ENCODE measurements at regions not wholly inside any gene's neighbourhood (a gene's known extent, or its start where the extent isn't known, plus 50 kb on each side); places are given as distances from the start of the nearest gene placed in this dataset.

GRCh38 chr1:94707321-94708298, 112.5 kb upstream of the SLC44A3 start:
- Mint-ChIP-seq H3K27me3 (no peaks in the 10 kb centered on the region), H3K4me3 (no peak overlapping the region), H3K4me1 (ENCODE audit: low read depth) (no peaks in the 10 kb centered on the region), H3K27ac (no peak overlapping the region), H3K36me3 (ENCODE audit: low read depth) (no peaks in the 10 kb centered on the region), H3K9me3 (no peaks in the 10 kb centered on the region)
- H3K36me3 ChIP-seq (ENCODE audit: insufficient read depth, low read length): no peaks in the 10 kb centered on the region
- TF ChIP-seq CTCF (IDR thresholded peaks at IDR 0.05): no peak
- ATAC-seq (ENCODE audit: poor library complexity) (no peak), DNase-seq (no peak)
- H3K27ac ChIP-seq (ENCODE audit: low read depth in 1 of 2, low read length in 2 of 2): no peak overlapping the region
- H3K4me3 ChIP-seq (ENCODE audit: low read length): no peak overlapping the region
- ChIA-PET POLR2A (no interaction called here), CTCF (no interaction called here)
- no peaks in the 10 kb centered on the region for H3K27me3 ChIP-seq (ENCODE audit: control insufficient read depth in 1 of 2, insufficient read depth in 2 of 2, low read length in 2 of 2)
- H3K4me1 ChIP-seq (ENCODE audit: insufficient read depth, low read length): no peaks in the 10 kb centered on the region
- intact Hi-C loops (cut with DNase I, micrococcal nuclease): no loop called here
- no peaks in the 10 kb centered on the region for H3K9me3 ChIP-seq (ENCODE audit: control insufficient read depth in 1 of 2, insufficient read depth in 1 of 2, low read length in 2 of 2)

- no peak for TF ChIP-seq CTCF (IDR thresholded peaks at IDR 0.05)
- POLR2A ChIA-PET: no interaction called here
- H3K4me3 ChIP-seq (ENCODE audit: low read length): no peak overlapping the region
- no peaks in the 10 kb centered on the region for H3K36me3 ChIP-seq (ENCODE audit: insufficient read depth, low read length)
- intact Hi-C loops (cut with DNase I, micrococcal nuclease): no loop called here
- H3K27me3 ChIP-seq (ENCODE audit: control insufficient read depth in 1 of 2, insufficient read depth in 2 of 2, low read length in 2 of 2): no peaks in the 10 kb centered on the region
- no peak overlapping the region for H3K27ac ChIP-seq (ENCODE audit: low read depth in 1 of 2, low read length in 2 of 2)
- H3K9me3 Mint-ChIP-seq: no peaks in the 10 kb centered on the region
- CTCF ChIA-PET: no interaction called here
- no peaks in the 10 kb centered on the region for H3K4me1 Mint-ChIP-seq (ENCODE audit: low read depth)
- H3K9me3 ChIP-seq (ENCODE audit: control insufficient read depth in 1 of 2, insufficient read depth in 1 of 2, low read length in 2 of 2): no peaks in the 10 kb centered on the region
- ATAC-seq (ENCODE audit: poor library complexity): no peak
- H3K4me3 Mint-ChIP-seq: no peak overlapping the region
- no peaks in the 10 kb centered on the region for H3K27me3 Mint-ChIP-seq
- no peaks in the 10 kb centered on the region for H3K4me1 ChIP-seq (ENCODE audit: insufficient read depth, low read length)
- DNase-seq: no peak
- H3K27ac Mint-ChIP-seq: no peak overlapping the region
- H3K36me3 Mint-ChIP-seq (ENCODE audit: low read depth): no peaks in the 10 kb centered on the region
These were observed 117.7 kb upstream of the SLC44A3 start for GRCh38 chr1:94702442-94702815.

GRCh38 chr1:94701796-94702441, 118.2 kb upstream of the SLC44A3 start:
- no peaks in the 10 kb centered on the region for H3K9me3 Mint-ChIP-seq
- H3K4me1 ChIP-seq (ENCODE audit: insufficient read depth, low read length): no peaks in the 10 kb centered on the region
- DNase-seq (no peak), ATAC-seq (ENCODE audit: poor library complexity) (no peak)
- no peak overlapping the region for H3K27ac Mint-ChIP-seq
- no peak overlapping the region for H3K4me3 ChIP-seq (ENCODE audit: low read length)
- H3K9me3 ChIP-seq (ENCODE audit: control insufficient read depth in 1 of 2, insufficient read depth in 1 of 2, low read length in 2 of 2): no peaks in the 10 kb centered on the region
- intact Hi-C loops (cut with DNase I, micrococcal nuclease): no loop called here
- H3K27ac ChIP-seq (ENCODE audit: low read depth in 1 of 2, low read length in 2 of 2): no peak overlapping the region
- no peak overlapping the region for H3K4me3 Mint-ChIP-seq
- POLR2A ChIA-PET: no interaction called here
- no peaks in the 10 kb centered on the region for H3K36me3 Mint-ChIP-seq (ENCODE audit: low read depth)
- H3K27me3 Mint-ChIP-seq: no peaks in the 10 kb centered on the region
- no peak for TF ChIP-seq CTCF (IDR thresholded peaks at IDR 0.05)
- H3K36me3 ChIP-seq (ENCODE audit: insufficient read depth, low read length): no peaks in the 10 kb centered on the region
- CTCF ChIA-PET: no interaction called here
- H3K4me1 Mint-ChIP-seq (ENCODE audit: low read depth): no peaks in the 10 kb centered on the region
- H3K27me3 ChIP-seq (ENCODE audit: control insufficient read depth in 1 of 2, insufficient read depth in 2 of 2, low read length in 2 of 2): no peaks in the 10 kb centered on the region

Data from CD4-positive, alpha-beta T cell (primary cell).